ENCODE measurements at regions not wholly inside any gene's neighbourhood (a gene's known extent, or its start where the extent isn't known, plus 50 kb on each side); places are given as distances from the start of the nearest gene placed in this dataset.
"Not testable (repeated sequence)": the region's sequence is repeated elsewhere in the genome, so short reads cannot be mapped to it uniquely, and the experiment has no call there.

GRCh38 chr4:24363751-24364150, 220.6 kb downstream of the DHX15 start:
- DNase-seq = no peak

GRCh38 chr4:24352112-24352511, 232.2 kb downstream of the DHX15 start:
- no peak for DNase-seq

GRCh38 chr4:24349168-24349996, 235.0 kb downstream of the DHX15 start:
- not testable (repeated sequence) for DNase-seq

GRCh38 chr4:24339260-24339659, 245.1 kb downstream of the DHX15 start:
- no peak for DNase-seq

GRCh38 chr4:24337451-24338190, 246.7 kb downstream of the DHX15 start:
- DNase-seq = no peak

GRCh38 chr4:24335616-24336015, 248.7 kb downstream of the DHX15 start:
- DNase-seq = no peak

- no peak for DNase-seq
These were observed 249.4 kb downstream of the DHX15 start for GRCh38 chr4:24334906-24335305.

- no peak for DNase-seq
These were observed 253.8 kb downstream of the DHX15 start for GRCh38 chr4:24330573-24330972.

- no peak for DNase-seq
These were observed 254.2 kb downstream of the DHX15 start for GRCh38 chr4:24330172-24330571.

- DNase-seq = no peak
These were observed 255.6 kb downstream of the DHX15 start for GRCh38 chr4:24328711-24329110.

GRCh38 chr4:24328310-24328709, 256.0 kb downstream of the DHX15 start:
- no peak for DNase-seq

- no peak for DNase-seq
These were observed 261.4 kb downstream of the DHX15 start for GRCh38 chr4:24322995-24323394.

GRCh38 chr4:24322511-24322910, 261.8 kb downstream of the DHX15 start:
- DNase-seq = no peak

GRCh38 chr4:24321616-24322015, 262.7 kb downstream of the DHX15 start:
- no peak for DNase-seq

- no peak for DNase-seq
These were observed 263.2 kb downstream of the DHX15 start for GRCh38 chr4:24321131-24321530.

GRCh38 chr4:24319387-24319786, 265.0 kb downstream of the DHX15 start:
- no peak for DNase-seq

GRCh38 chr4:24315056-24315455, 269.3 kb downstream of the DHX15 start:
- DNase-seq = no peak

- DNase-seq = no peak
These were observed 272.0 kb downstream of the DHX15 start for GRCh38 chr4:24312261-24312913.

GRCh38 chr4:24303926-24304325, 280.4 kb downstream of the DHX15 start:
- no peak for DNase-seq

- no peak for DNase-seq
These were observed 285.4 kb downstream of the DHX15 start for GRCh38 chr4:24298911-24299310.

- no peak for DNase-seq
These were observed 297.3 kb downstream of the DHX15 start for GRCh38 chr4:24287096-24287495.

- no peak for DNase-seq
These were observed 298.6 kb downstream of the DHX15 start for GRCh38 chr4:24285759-24286158.

GRCh38 chr4:24282446-24282845, 301.9 kb downstream of the DHX15 start:
- no peak for DNase-seq

Measured in hindlimb muscle (tissue), 1 donor.